Heart left ventricle (tissue), 16 donors: ENCODE measurements at regions not wholly inside any gene's neighbourhood (a gene's known extent, or its start where the extent isn't known, plus 50 kb on each side); places are given as distances from the start of the nearest gene placed in this dataset.

Experiments used
- ATAC-seq, 4 donors: fragments of 200-7000 bp; cut with Tn5 transposase; one replicate each; pipeline ENCODE4 v1.9.1; 2020 to 2022; ENCODE audit warnings: moderate library complexity in 4 of 4, mild to moderate bottlenecking in 3 of 4, moderate number of reproducible peaks in 1 of 4
- DNase-seq, 5 donors: peaks; one replicate each; pipeline ENCODE4 v3.0.0-alpha.2; 2020
- H3K27ac ChIP-seq, 12 donors: fragments of 200-600 bp; sonication (generic) in 4 of 12; one replicate each; pipeline versions ENCODE4 v1.5.0 to v1.8.0; 2016 to 2022; ENCODE audit warnings: mild to moderate bottlenecking in 2 of 12
- H3K27me3 ChIP-seq, 9 donors: fragments of 200-600 bp; sonication (generic) in 2 of 9; one replicate each; pipeline versions ENCODE4 v1.5.1 to v1.8.0; 2016 to 2022; ENCODE audit warnings: mild to moderate bottlenecking in 3 of 9
- H3K36me3 ChIP-seq, 9 donors: fragments of 200-600 bp; sonication (generic) in 2 of 9; one replicate each; pipeline versions ENCODE4 v1.5.0 to v1.8.0; 2018 to 2022; ENCODE audit warnings: mild to moderate bottlenecking in 2 of 9
- H3K4me1 ChIP-seq, 12 donors: fragments of 200-600 bp; sonication (generic) in 4 of 12; one replicate each; pipeline versions ENCODE4 v1.5.0 to v1.8.0; 2016 to 2022; ENCODE audit warnings: mild to moderate bottlenecking in 3 of 12
- H3K4me3 ChIP-seq, 12 donors: fragments of 200-600 bp; sonication (generic) in 4 of 12; one replicate each; pipeline versions ENCODE4 v1.5.0 to v1.8.0; 2017 to 2022; ENCODE audit warnings: mild to moderate bottlenecking in 9 of 12, moderate library complexity in 4 of 12
- H3K9me3 ChIP-seq, 12 donors: fragments of 200-600 bp; sonication (generic) in 4 of 12; one replicate each; pipeline versions ENCODE4 v1.5.0 to v1.8.0; 2016 to 2022; ENCODE audit warnings: mild to moderate bottlenecking in 1 of 12
- POLR2A ChIP-seq, 2 donors: fragments of 450-650 bp; IDR thresholded peaks; one replicate each; pipeline ENCODE4 v1.6.1; 2017; ENCODE audit warnings: antibody characterized with exemption in 2 of 2, mild to moderate bottlenecking in 2 of 2, moderate library complexity in 2 of 2
- WGBS, 4 donors: extraction: QIAGEN DNeasy Blood & Tissue Kit in 2 of 4; methylation state at CpG; one replicate each; pipeline versions ENCODE4 v1.1.5 to v1.1.7; 2013 to 2018; 5-methylcytosine and 5-hydroxymethylcytosine counted together
- intact Hi-C, 10 donors: fragments of 100-400 bp; cut with DNase I; formaldehyde crosslinking; loops; one replicate each; pipeline versions ENCODE4 v1.11.1 to v1.14.2; 2022
- TF ChIP-seq, protein P1 (sequence below), 12 donors: fragments of 200-600 bp; sonication (generic) in 4 of 12; IDR thresholded peaks; one replicate each; pipeline versions ENCODE4 v1.5.0 to v1.8.0; 2018 to 2022; ENCODE audit warnings: antibody characterized with exemption in 12 of 12, mild to moderate bottlenecking in 5 of 12
- donor health status: ischemic (EF 13 %, LVEDD 7.1; RV severe dilation, severe dysfunction).
- donor health status: healthy with polysubstance abuse.
- donor health status: DM: no; HTN: yes; CAD: no.
- donor health status: DM: no; HTN: no; CAD: no.
- donor health status: ischemic (EF 25% LVEDD 6.9; RV normal size, moderate dysfunction).
- donor health status: ischemic (EF 25% LVEDD 5.7; RV mildly dilated, moderate dysfunction).
- donor health status: healthy.
- donor health status: DM: yes; HTN: yes; CAD: no.
- donor health status: ischemic (EF 35%, LVEDD 5.7; RV mildly dilated, moderate dysfunction).
- donor health status: nonischemic (EF 11% LVEDD 7.7; RV severe dilation, severe dysfunction).
- donor health status: DM: yes; HTN: yes; CAD: no.
- donor health status: PGD.
- donor health status: ischemic (EF 29% LVEDD 5.4; RV normal size, mild dysfunction).
- donor health status: nonischemic (EF 23%, LVEDD 6.1; RV moderate dilation, normal function).

DNA sequence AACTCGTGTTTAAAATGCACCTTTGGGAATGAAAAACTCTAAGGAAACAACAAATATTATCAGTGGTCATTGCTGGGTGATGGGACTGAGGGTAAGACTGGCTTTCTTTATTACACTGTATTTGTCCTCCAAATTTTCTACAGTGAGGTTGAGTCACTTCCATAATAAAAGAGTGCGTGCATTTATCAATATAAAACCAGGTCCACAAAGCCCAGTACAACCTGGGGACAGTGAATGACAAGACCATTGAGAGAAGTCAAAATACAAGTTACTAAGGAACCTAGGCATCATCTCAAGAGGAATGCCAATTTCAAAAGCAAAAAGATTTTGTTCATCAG is 76.4 kb downstream of the MAGED4 start:
- peaks cover 0 to 12% (median 1%) of the 10 kb centered on the region in 12 donors for H3K4me1 ChIP-seq
- intact Hi-C loops = no loop called here
- H3K4me3 ChIP-seq = peak overlapping the region in 9 of 12 donors; percentile 27 to 73 (median 68)
- ATAC-seq (peak in 1 of 4 donors; percentile 8), DNase-seq (no peak)
- 4 to 15% (median 10%) methylated on average over 2 of the region's 2 CpGs for WGBS, 4 donors
- TF ChIP-seq, protein P1, sequence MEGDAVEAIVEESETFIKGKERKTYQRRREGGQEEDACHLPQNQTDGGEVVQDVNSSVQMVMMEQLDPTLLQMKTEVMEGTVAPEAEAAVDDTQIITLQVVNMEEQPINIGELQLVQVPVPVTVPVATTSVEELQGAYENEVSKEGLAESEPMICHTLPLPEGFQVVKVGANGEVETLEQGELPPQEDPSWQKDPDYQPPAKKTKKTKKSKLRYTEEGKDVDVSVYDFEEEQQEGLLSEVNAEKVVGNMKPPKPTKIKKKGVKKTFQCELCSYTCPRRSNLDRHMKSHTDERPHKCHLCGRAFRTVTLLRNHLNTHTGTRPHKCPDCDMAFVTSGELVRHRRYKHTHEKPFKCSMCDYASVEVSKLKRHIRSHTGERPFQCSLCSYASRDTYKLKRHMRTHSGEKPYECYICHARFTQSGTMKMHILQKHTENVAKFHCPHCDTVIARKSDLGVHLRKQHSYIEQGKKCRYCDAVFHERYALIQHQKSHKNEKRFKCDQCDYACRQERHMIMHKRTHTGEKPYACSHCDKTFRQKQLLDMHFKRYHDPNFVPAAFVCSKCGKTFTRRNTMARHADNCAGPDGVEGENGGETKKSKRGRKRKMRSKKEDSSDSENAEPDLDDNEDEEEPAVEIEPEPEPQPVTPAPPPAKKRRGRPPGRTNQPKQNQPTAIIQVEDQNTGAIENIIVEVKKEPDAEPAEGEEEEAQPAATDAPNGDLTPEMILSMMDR (IDR thresholded peaks at IDR 0.05) = no peak
- TF ChIP-seq POLR2A (IDR thresholded peaks at IDR 0.05) = no peak
- no peaks in the 10 kb centered on the region for H3K36me3 ChIP-seq
- H3K9me3 ChIP-seq = no peaks in the 10 kb centered on the region
- H3K27me3 ChIP-seq = peaks cover 0 to 44% (median 0%) of the 10 kb centered on the region in 9 donors
- peak overlapping the region in 9 of 12 donors; percentile 81 to 96 (median 88) for H3K27ac ChIP-seq

DNA sequence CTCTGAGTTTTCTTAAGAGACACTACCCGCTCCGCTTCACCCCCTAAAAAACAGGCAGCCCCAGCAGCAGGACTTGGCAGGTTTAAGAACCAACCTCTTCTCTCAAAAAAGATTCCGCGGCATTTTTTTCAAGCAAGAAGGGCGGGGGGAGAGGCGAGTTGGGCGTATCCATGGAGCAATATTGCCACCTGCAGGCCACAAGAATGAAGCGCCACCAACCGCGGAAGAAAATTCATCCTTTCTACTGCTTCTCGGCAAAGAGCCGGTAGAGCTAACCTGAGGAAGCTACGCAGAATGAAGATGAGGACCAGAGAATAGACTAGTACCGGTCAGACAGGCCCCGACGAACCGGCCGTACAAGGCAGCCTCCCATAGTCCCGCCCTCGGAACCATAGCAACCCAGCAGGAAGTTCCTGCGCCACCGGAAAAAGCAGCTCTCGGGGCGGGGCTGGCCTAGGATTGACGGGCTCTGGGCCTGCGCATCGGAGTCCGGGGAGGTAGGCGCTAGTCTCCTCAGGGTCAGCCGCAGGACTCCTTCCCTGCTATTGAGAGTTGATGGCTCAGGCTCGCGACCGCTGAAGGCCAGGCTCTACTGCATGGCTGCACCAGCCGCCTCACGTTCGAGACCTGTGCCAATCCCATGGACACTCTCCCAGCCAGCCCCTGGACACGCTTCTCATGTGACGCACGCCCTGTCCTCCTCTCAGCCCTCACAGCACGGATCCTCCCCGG is 76.9 kb downstream of the MAGED4 start:
- H3K4me3 ChIP-seq = peak overlapping the region; percentile 22 to 73 (median 66)
- peak overlapping the region; percentile 60 to 96 (median 88) for H3K27ac ChIP-seq
- peaks cover 0 to 45% (median 0%) of the 10 kb centered on the region in 9 donors for H3K27me3 ChIP-seq
- H3K4me1 ChIP-seq = peaks cover 0 to 12% (median 1%) of the 10 kb centered on the region in 12 donors
- TF ChIP-seq, protein P1 (IDR thresholded peaks at IDR 0.05) = peak; percentile 59 to 99 (median 88)
- TF ChIP-seq POLR2A (IDR thresholded peaks at IDR 0.05) = peak in 1 of 2 donors; percentile 75
- 0% methylated on average over 36 to 41 of the region's 41 CpGs for WGBS, 4 donors
- intact Hi-C loops = no loop called here
- DNase-seq (peak; percentile 92 to 98 (median 93)), ATAC-seq (peak; percentile 100)
- no peaks in the 10 kb centered on the region for H3K36me3 ChIP-seq
- no peaks in the 10 kb centered on the region for H3K9me3 ChIP-seq

DNA sequence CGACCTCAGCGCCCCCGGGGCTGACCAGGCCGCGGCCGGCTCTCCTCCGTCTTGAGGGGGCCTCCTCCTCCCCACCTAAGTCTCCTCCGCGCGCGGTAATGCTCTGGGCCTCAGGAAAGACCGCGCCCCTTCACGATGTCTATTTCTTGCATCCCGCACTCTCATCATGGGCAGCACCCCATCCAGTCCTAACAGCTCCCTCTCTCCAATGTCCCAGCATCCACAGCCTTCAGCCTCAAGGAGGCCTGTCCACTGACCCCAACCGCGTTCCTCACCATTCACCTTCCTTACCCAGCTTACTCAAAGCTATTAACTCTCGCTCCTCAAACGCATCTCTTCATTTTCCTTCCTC is 77.5 kb downstream of the MAGED4 start:
- H3K9me3 ChIP-seq = no peaks in the 10 kb centered on the region
- intact Hi-C loops = no loop called here
- peaks cover 0 to 12% (median 1%) of the 10 kb centered on the region in 12 donors for H3K4me1 ChIP-seq
- peaks cover 0 to 41% (median 0%) of the 10 kb centered on the region in 9 donors for H3K27me3 ChIP-seq
- H3K36me3 ChIP-seq = no peaks in the 10 kb centered on the region
- ATAC-seq = peak in 1 of 4 donors; percentile 8
- WGBS, 4 donors = 9 to 19% (median 13%) methylated on average over 19 of the region's 19 CpGs
- no peak for TF ChIP-seq POLR2A (IDR thresholded peaks at IDR 0.05)
- TF ChIP-seq, protein P1 (IDR thresholded peaks at IDR 0.05) = no peak
- H3K4me3 ChIP-seq = peak overlapping the region; percentile 22 to 73 (median 66)
- no peak for DNase-seq
- H3K27ac ChIP-seq = peak overlapping the region; percentile 60 to 96 (median 88)

DNA sequence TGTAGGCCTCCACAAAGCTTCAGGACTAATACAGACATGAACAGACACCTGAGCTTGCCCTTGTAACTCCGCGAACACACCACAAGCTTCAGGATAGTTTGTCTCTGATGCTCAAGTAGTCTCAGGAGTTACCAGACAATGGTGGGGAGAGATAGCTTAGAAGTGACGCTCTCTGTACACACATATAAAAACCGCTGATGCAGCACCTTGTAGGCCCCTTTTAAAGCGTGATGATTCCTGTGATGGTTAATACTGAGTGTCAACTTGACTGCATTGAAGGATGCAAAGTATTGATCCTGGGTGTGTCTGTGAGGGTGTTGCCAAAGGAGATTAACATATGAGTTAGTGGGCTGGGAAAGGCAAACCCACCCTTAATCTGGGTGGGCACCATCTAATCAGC is 78.7 kb downstream of the MAGED4 start:
- H3K9me3 ChIP-seq = no peaks in the 10 kb centered on the region
- intact Hi-C loops = no loop called here
- H3K4me3 ChIP-seq = no peak overlapping the region
- TF ChIP-seq, protein P1 (IDR thresholded peaks at IDR 0.05) = no peak
- no peak for TF ChIP-seq POLR2A (IDR thresholded peaks at IDR 0.05)
- H3K36me3 ChIP-seq = no peaks in the 10 kb centered on the region
- ATAC-seq = no peak
- peaks cover 0 to 29% (median 0%) of the 10 kb centered on the region in 9 donors for H3K27me3 ChIP-seq
- 87 to 96% (median 94%) methylated on average over 5 of the region's 5 CpGs for WGBS, 4 donors
- H3K4me1 ChIP-seq = peaks cover 0 to 12% (median 1%) of the 10 kb centered on the region in 12 donors
- H3K27ac ChIP-seq = no peak overlapping the region
- no peak for DNase-seq
